Right lung (tissue), 2 donors: ENCODE measurements at regions not wholly inside any gene's neighbourhood (a gene's known extent, or its start where the extent isn't known, plus 50 kb on each side); places are given as distances from the start of the nearest gene placed in this dataset.

Experiments
- DNase-seq, 2 donors: peaks; one replicate each; pipeline ENCODE4 v3.0.0-alpha.2; 2013

- no peak for DNase-seq
Observed at GRCh38 chr14:100638211-100638855, 51.1 kb upstream of the BEGAIN start.

GRCh38 chr14:100639280-100639679 is 52.1 kb upstream of the BEGAIN start:
- no peak for DNase-seq

- DNase-seq: no peak
Observed at GRCh38 chr14:100640471-100641273, 53.5 kb upstream of the BEGAIN start.

- no peak for DNase-seq
Observed at GRCh38 chr14:100641274-100641860, 54.1 kb upstream of the BEGAIN start.

GRCh38 chr14:100643426-100643825 is 56.2 kb upstream of the BEGAIN start:
- DNase-seq: no peak

GRCh38 chr14:100644383-100644782 is 57.2 kb upstream of the BEGAIN start:
- DNase-seq: no peak

GRCh38 chr14:100644784-100645183 is 57.6 kb upstream of the BEGAIN start:
- DNase-seq: no peak

GRCh38 chr14:100645196-100645981 is 58.2 kb upstream of the BEGAIN start:
- peak; percentile 49 to 65 for DNase-seq

- no peak for DNase-seq
Observed at GRCh38 chr14:100645982-100646314, 58.7 kb upstream of the BEGAIN start.

GRCh38 chr14:100648474-100649172 is 61.4 kb upstream of the BEGAIN start:
- no peak for DNase-seq

- no peak for DNase-seq
Observed at GRCh38 chr14:100649173-100649519, 61.9 kb upstream of the BEGAIN start.

- DNase-seq: no peak
Observed at GRCh38 chr14:100651999-100652508, 64.8 kb upstream of the BEGAIN start.

- no peak for DNase-seq
Observed at GRCh38 chr14:100652744-100653143, 65.5 kb upstream of the BEGAIN start.

- no peak for DNase-seq
Observed at GRCh38 chr14:100653409-100653808, 66.2 kb upstream of the BEGAIN start.

GRCh38 chr14:100654025-100654813 is 67.0 kb upstream of the BEGAIN start:
- no peak for DNase-seq

- DNase-seq: no peak
Observed at GRCh38 chr14:100654814-100655740, 67.9 kb upstream of the BEGAIN start.

- DNase-seq: no peak
Observed at GRCh38 chr14:100655741-100656085, 68.5 kb upstream of the BEGAIN start.

GRCh38 chr14:100656996-100657395 is 69.7 kb upstream of the DLK1 start:
- no peak for DNase-seq

- DNase-seq: no peak
Observed at GRCh38 chr14:100657780-100658179, 68.9 kb upstream of the DLK1 start.
